Tibial nerve (tissue), 4 donors: ENCODE measurements at regions not wholly inside any gene's neighbourhood (a gene's known extent, or its start where the extent isn't known, plus 50 kb on each side); places are given as distances from the start of the nearest gene placed in this dataset.

Experiments
- DNase-seq, 2 donors: peaks; one replicate each; pipeline ENCODE4 v3.0.0-alpha.2; 2019; ENCODE audit warnings: low spot score in 2 of 2
- H3K27ac ChIP-seq, 4 donors: fragments of 200-600 bp; sonication (generic) in 3 of 4; one replicate each; pipeline ENCODE4 v1.5.1; 2017 to 2019; ENCODE audit warnings: mild to moderate bottlenecking in 1 of 4
- H3K27me3 ChIP-seq, 2 donors: fragments of 200-600 bp; sonication (generic) in 1 of 2; one replicate each; pipeline versions ENCODE4 v1.5.1 to v1.6.0; 2017 to 2019
- H3K36me3 ChIP-seq, 3 donors: fragments of 200-600 bp; sonication (generic); one replicate each; pipeline ENCODE4 v1.5.1; 2018 to 2019
- H3K4me1 ChIP-seq, 4 donors: fragments of 200-600 bp; sonication (generic) in 3 of 4; one replicate each; pipeline ENCODE4 v1.5.1; 2017 to 2019
- H3K4me3 ChIP-seq, 4 donors: fragments of 200-600 bp; sonication (generic) in 3 of 4; one replicate each; pipeline ENCODE4 v1.5.1; 2017 to 2019; ENCODE audit warnings: mild to moderate bottlenecking in 1 of 4, moderate library complexity in 1 of 4
- H3K9me3 ChIP-seq, 4 donors: fragments of 200-600 bp; sonication (generic) in 3 of 4; one replicate each; pipeline ENCODE4 v1.5.1; 2017 to 2019
- CTCF ChIP-seq, 5 experiments: fragments of 200-600 bp in 3 of 5; fragments of 450-650 bp in 2 of 5; sonication (generic) in 3 of 5; IDR thresholded peaks; one replicate each; pipeline ENCODE4 v1.5.1; 2016 to 2019; ENCODE audit warnings: antibody characterized with exemption in 5 of 5, mild to moderate bottlenecking in 3 of 5, moderate library complexity in 2 of 5
- EP300 ChIP-seq, 2 donors: sonication (generic); formaldehyde crosslinking; IDR thresholded peaks; one replicate each; pipeline ENCODE4 v1.6.1; 2017; ENCODE audit warnings: antibody characterized with exemption in 2 of 2, mild to moderate bottlenecking in 1 of 2
- POLR2A ChIP-seq, 2 donors: fragments of 450-650 bp; IDR thresholded peaks; one replicate each; pipeline ENCODE4 v1.6.1; 2017; ENCODE audit warnings: antibody characterized with exemption in 2 of 2, mild to moderate bottlenecking in 2 of 2, moderate library complexity in 2 of 2
- WGBS, 2 donors: methylation state at CpG; one replicate each; pipeline ENCODE4 v1.1.5; 2018; 5-methylcytosine and 5-hydroxymethylcytosine counted together

- Histone ChIP-seq H3K36me3 (no peaks in the 10 kb centered on the region), H3K4me1 (no peaks in the 10 kb centered on the region), H3K4me3 (no peak overlapping the region), H3K27me3 (no peaks in the 10 kb centered on the region), H3K9me3 (no peaks in the 10 kb centered on the region), H3K27ac (no peak overlapping the region)
- no peak for DNase-seq
- TF ChIP-seq EP300 (IDR thresholded peaks at IDR 0.05) (no peak), CTCF (IDR thresholded peaks at IDR 0.05) (no peak), POLR2A (IDR thresholded peaks at IDR 0.05) (no peak)
- WGBS, 2 donors: 45 to 96% methylated on average over 2 of the region's 2 CpGs
Measured at GRCh38 chr13:34430294-34430693, 511.8 kb upstream of the NBEA start.

- Histone ChIP-seq H3K9me3 (no peaks in the 10 kb centered on the region), H3K27ac (no peak overlapping the region), H3K36me3 (no peaks in the 10 kb centered on the region), H3K27me3 (no peaks in the 10 kb centered on the region), H3K4me1 (no peaks in the 10 kb centered on the region), H3K4me3 (no peak overlapping the region)
- TF ChIP-seq CTCF (IDR thresholded peaks at IDR 0.05) (no peak), POLR2A (IDR thresholded peaks at IDR 0.05) (no peak), EP300 (IDR thresholded peaks at IDR 0.05) (no peak)
- no peak for DNase-seq
- WGBS, 2 donors: 41 to 49% methylated on average over 2 of the region's 2 CpGs
Measured at GRCh38 chr13:34431827-34432581, 510.1 kb upstream of the NBEA start.

DNA sequence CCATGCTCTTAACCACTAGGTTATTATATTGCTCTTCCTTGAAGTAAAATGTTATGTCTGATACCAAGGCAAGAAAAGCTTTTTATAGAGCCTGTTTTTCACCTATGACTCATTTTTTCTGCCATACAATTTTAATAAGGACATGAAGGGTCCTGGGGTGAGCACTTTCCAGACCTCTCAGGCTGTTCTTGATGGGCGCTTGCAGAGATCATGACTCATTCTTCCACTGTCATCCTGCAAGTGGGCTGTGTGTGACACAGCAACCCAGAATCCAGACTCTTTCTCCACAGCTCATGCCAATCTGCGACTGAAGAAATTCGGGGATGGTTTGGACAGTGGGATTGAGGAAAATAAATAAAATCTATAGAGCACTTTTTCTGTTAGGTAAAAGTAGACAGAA lies 506.7 kb upstream of the NBEA start:
- Histone ChIP-seq H3K9me3 (no peaks in the 10 kb centered on the region), H3K27ac (no peak overlapping the region), H3K36me3 (no peaks in the 10 kb centered on the region), H3K27me3 (no peaks in the 10 kb centered on the region), H3K4me3 (no peak overlapping the region), H3K4me1 (peaks cover 0 to 8% (median 0%) of the 10 kb centered on the region in 4 donors)
- 65 to 73% methylated on average over 3 of the region's 3 CpGs for WGBS, 2 donors
- no peak for DNase-seq
- TF ChIP-seq POLR2A (IDR thresholded peaks at IDR 0.05) (no peak), EP300 (IDR thresholded peaks at IDR 0.05) (no peak), CTCF (IDR thresholded peaks at IDR 0.05) (no peak)

GRCh38 chr13:34437873-34438272 lies 504.2 kb upstream of the NBEA start:
- H3K27me3 ChIP-seq: no peaks in the 10 kb centered on the region
- DNase-seq: no peak
- H3K36me3 ChIP-seq: no peaks in the 10 kb centered on the region
- H3K9me3 ChIP-seq: no peaks in the 10 kb centered on the region
- no peak overlapping the region for H3K4me3 ChIP-seq
- H3K27ac ChIP-seq: peak overlapping the region in 1 of 4 donors; percentile 58
- H3K4me1 ChIP-seq: peaks cover 0 to 8% (median 0%) of the 10 kb centered on the region in 4 donors
- TF ChIP-seq EP300 (IDR thresholded peaks at IDR 0.05) (no peak), POLR2A (IDR thresholded peaks at IDR 0.05) (no peak), CTCF (IDR thresholded peaks at IDR 0.05) (no peak)

GRCh38 chr13:34452831-34453230 lies 489.2 kb upstream of the NBEA start:
- Histone ChIP-seq H3K9me3 (no peaks in the 10 kb centered on the region), H3K27me3 (no peaks in the 10 kb centered on the region), H3K4me3 (no peak overlapping the region), H3K36me3 (no peaks in the 10 kb centered on the region), H3K27ac (no peak overlapping the region), H3K4me1 (no peaks in the 10 kb centered on the region)
- TF ChIP-seq CTCF (IDR thresholded peaks at IDR 0.05) (no peak), POLR2A (IDR thresholded peaks at IDR 0.05) (no peak), EP300 (IDR thresholded peaks at IDR 0.05) (no peak)
- DNase-seq: no peak
